ENCODE measurements at regions not wholly inside any gene's neighbourhood (a gene's known extent, or its start where the extent isn't known, plus 50 kb on each side); places are given as distances from the start of the nearest gene placed in this dataset.

DNA sequence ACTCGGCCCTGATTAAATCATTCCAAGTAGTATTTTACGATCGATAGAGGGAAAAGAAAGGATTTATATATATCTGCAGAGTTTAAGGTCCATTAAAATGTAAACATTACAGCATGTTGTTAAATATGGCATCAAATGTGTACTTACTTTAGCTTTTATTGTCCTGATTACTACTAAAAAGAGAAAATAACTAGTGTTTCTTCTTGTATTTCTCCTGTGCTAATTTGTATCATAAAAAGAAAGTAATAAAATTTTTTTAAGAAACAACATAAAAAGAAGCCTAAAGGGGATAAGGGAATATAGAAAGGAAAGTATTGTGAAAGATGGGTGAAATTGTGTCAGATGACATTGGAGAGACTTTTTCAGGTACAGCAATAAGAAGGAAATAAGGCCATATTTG, 300.3 kb upstream of the ARSJ start:
- no peaks in the 10 kb centered on the region for H3K36me3 Mint-ChIP-seq (ENCODE audit: insufficient read depth, unreplicated experiment)
- no peak overlapping the region for H3K27ac Mint-ChIP-seq (ENCODE audit: unreplicated experiment)
- H3K4me3 Mint-ChIP-seq (ENCODE audit: low read depth, unreplicated experiment) = no peak overlapping the region
- H3K27me3 Mint-ChIP-seq (ENCODE audit: unreplicated experiment) = no peaks in the 10 kb centered on the region
- no peaks in the 10 kb centered on the region for H3K9me3 Mint-ChIP-seq (ENCODE audit: low read depth, unreplicated experiment)
- CTCF ChIA-PET = no interaction called here
- H3K4me1 Mint-ChIP-seq (ENCODE audit: low read depth, unreplicated experiment) = peaks cover 10% of the 10 kb centered on the region
- no peak for TF ChIP-seq CTCF (IDR thresholded peaks at IDR 0.05; ENCODE audit: unreplicated experiment)
- DNase-seq = no peak
- intact Hi-C loops (cut with micrococcal nuclease; ENCODE audit: unreplicated experiment) = no loop called here
- BruUV-seq (replicated peaks) = no TSS peak

DNA sequence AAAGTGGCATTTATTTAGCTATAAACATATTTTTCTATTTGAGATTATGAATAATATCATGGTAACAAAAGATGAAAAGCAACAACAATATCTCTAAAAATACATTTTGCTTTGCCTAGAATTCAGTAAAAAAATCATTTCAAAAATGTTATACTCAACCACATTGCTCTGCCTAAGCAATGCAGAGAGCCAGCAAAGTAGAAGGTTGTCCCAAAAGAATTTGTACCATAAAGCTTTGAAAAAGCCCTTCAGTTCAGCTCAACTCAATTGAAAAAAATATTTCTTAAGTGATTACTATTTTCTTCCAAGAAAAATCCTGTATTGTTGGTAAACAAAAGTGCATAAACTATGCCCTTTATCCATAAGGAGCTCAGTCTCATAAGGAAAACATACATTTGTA, 301.2 kb upstream of the ARSJ start:
- no peak overlapping the region for H3K27ac Mint-ChIP-seq (ENCODE audit: unreplicated experiment)
- TF ChIP-seq CTCF (IDR thresholded peaks at IDR 0.05; ENCODE audit: unreplicated experiment) = no peak
- intact Hi-C loops (cut with micrococcal nuclease; ENCODE audit: unreplicated experiment) = no loop called here
- no peak overlapping the region for H3K4me3 Mint-ChIP-seq (ENCODE audit: low read depth, unreplicated experiment)
- no peaks in the 10 kb centered on the region for H3K9me3 Mint-ChIP-seq (ENCODE audit: low read depth, unreplicated experiment)
- H3K36me3 Mint-ChIP-seq (ENCODE audit: insufficient read depth, unreplicated experiment) = no peaks in the 10 kb centered on the region
- peaks cover 9% of the 10 kb centered on the region for H3K4me1 Mint-ChIP-seq (ENCODE audit: low read depth, unreplicated experiment)
- H3K27me3 Mint-ChIP-seq (ENCODE audit: unreplicated experiment) = no peaks in the 10 kb centered on the region
- no peak for DNase-seq
- BruUV-seq (replicated peaks) = no TSS peak
- CTCF ChIA-PET = no interaction called here

DNA sequence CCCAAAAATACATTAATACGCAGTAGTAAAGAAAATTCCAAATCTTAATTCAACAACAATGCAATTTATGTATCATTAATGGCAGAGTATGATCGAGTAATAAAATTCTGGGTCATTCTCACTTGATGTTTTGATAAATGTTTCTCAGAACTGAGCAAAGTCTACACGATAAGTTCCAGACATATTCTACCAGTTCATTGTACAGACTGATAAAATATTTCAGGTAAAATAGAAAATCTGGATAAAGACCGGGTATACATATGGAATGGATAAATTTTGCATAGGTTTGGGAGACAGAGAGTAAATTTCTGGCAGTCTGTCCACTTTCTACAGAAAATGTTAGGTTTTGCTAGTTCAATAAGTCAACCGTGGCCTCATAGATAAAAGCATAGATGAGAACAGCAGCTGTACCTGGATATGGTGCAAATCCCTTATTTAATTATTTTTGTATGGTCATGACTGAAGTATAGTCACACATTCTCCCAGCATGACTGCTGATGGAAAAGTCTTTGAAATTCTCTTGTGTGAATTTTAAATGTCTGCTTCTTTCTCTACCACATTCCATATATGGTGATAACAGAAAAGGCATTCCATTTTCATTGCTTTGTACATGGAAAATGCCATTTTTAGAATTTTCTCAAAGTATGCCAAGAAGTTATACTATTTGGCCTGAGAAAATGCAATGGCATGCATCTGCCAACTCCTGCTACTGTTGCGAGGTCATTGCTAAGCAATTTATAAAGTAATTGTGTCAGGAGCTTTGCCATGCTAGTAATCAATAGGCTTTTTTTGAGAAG, 301.9 kb upstream of the ARSJ start:
- intact Hi-C loops (cut with micrococcal nuclease; ENCODE audit: unreplicated experiment) = no loop called here
- Mint-ChIP-seq H3K27me3 (ENCODE audit: unreplicated experiment) (no peaks in the 10 kb centered on the region), H3K27ac (ENCODE audit: unreplicated experiment) (no peak overlapping the region), H3K4me1 (ENCODE audit: low read depth, unreplicated experiment) (peaks cover 2% of the 10 kb centered on the region), H3K36me3 (ENCODE audit: insufficient read depth, unreplicated experiment) (no peaks in the 10 kb centered on the region), H3K4me3 (ENCODE audit: low read depth, unreplicated experiment) (no peak overlapping the region), H3K9me3 (ENCODE audit: low read depth, unreplicated experiment) (no peaks in the 10 kb centered on the region)
- no peak for TF ChIP-seq CTCF (IDR thresholded peaks at IDR 0.05; ENCODE audit: unreplicated experiment)
- no TSS peak for BruUV-seq (replicated peaks)
- DNase-seq = no peak
- CTCF ChIA-PET = no interaction called here

- no peak for DNase-seq
- Mint-ChIP-seq H3K4me1 (ENCODE audit: low read depth, unreplicated experiment) (no peaks in the 10 kb centered on the region), H3K27ac (ENCODE audit: unreplicated experiment) (no peak overlapping the region), H3K9me3 (ENCODE audit: low read depth, unreplicated experiment) (no peaks in the 10 kb centered on the region), H3K27me3 (ENCODE audit: unreplicated experiment) (no peaks in the 10 kb centered on the region), H3K4me3 (ENCODE audit: low read depth, unreplicated experiment) (no peak overlapping the region), H3K36me3 (ENCODE audit: insufficient read depth, unreplicated experiment) (no peaks in the 10 kb centered on the region)
- no TSS peak for BruUV-seq (replicated peaks)
- intact Hi-C loops (cut with micrococcal nuclease; ENCODE audit: unreplicated experiment) = no loop called here
- no peak for TF ChIP-seq CTCF (IDR thresholded peaks at IDR 0.05; ENCODE audit: unreplicated experiment)
- CTCF ChIA-PET = no interaction called here
These were observed 303.5 kb upstream of the ARSJ start for GRCh38 chr4:114282937-114283336.

Measured in Calu3 (cell line).